ENCODE measurements at regions not wholly inside any gene's neighbourhood (a gene's known extent, or its start where the extent isn't known, plus 50 kb on each side); places are given as distances from the start of the nearest gene placed in this dataset.
A peak's percentile ranks its signal among the peaks of the same experiment; 100 is the strongest.

- TF ChIP-seq CTCF (conservative IDR thresholded peaks at IDR 0.05; ENCODE audit: low read length) = no peak
- no peak for DNase-seq (ENCODE audit: low read depth)
- no peak overlapping the region for H3K4me3 ChIP-seq (ENCODE audit: low read length)
These were observed 123.0 kb upstream of the C11orf58 start for GRCh38 chr11:16615480-16615879.

GRCh38 chr11:16613512-16614381 lies 124.7 kb upstream of the C11orf58 start:
- peak; percentile 85 for TF ChIP-seq CTCF (conservative IDR thresholded peaks at IDR 0.05; ENCODE audit: low read length)
- peak; percentile 76 for DNase-seq (ENCODE audit: low read depth)
- H3K4me3 ChIP-seq (ENCODE audit: low read length) = peak overlapping the region; percentile 41

- DNase-seq (ENCODE audit: low read depth) = no peak
- peak overlapping the region; percentile 41 for H3K4me3 ChIP-seq (ENCODE audit: low read length)
- TF ChIP-seq CTCF (conservative IDR thresholded peaks at IDR 0.05; ENCODE audit: low read length) = no peak
These were observed 125.3 kb upstream of the C11orf58 start for GRCh38 chr11:16613262-16613511.

GRCh38 chr11:16612566-16613261 lies 125.7 kb upstream of the C11orf58 start:
- DNase-seq (ENCODE audit: low read depth) = no peak
- TF ChIP-seq CTCF (conservative IDR thresholded peaks at IDR 0.05; ENCODE audit: low read length) = no peak
- no peak overlapping the region for H3K4me3 ChIP-seq (ENCODE audit: low read length)

- no peak for TF ChIP-seq CTCF (conservative IDR thresholded peaks at IDR 0.05; ENCODE audit: low read length)
- H3K4me3 ChIP-seq (ENCODE audit: low read length) = no peak overlapping the region
- DNase-seq (ENCODE audit: low read depth) = no peak
These were observed 126.4 kb upstream of the C11orf58 start for GRCh38 chr11:16611926-16612565.

GRCh38 chr11:16611401-16611921 lies 127.0 kb upstream of the C11orf58 start:
- H3K4me3 ChIP-seq (ENCODE audit: low read length) = no peak overlapping the region
- no peak for DNase-seq (ENCODE audit: low read depth)
- no peak for TF ChIP-seq CTCF (conservative IDR thresholded peaks at IDR 0.05; ENCODE audit: low read length)
